Hepatocyte (in vitro differentiated cells): ENCODE measurements at regions not wholly inside any gene's neighbourhood (a gene's known extent, or its start where the extent isn't known, plus 50 kb on each side); places are given as distances from the start of the nearest gene placed in this dataset.

Experiments used
- DNase-seq: peaks from one replicate; pipeline ENCODE4 v3.0.0-alpha.2; 2016; ENCODE audit warnings: low spot score
- H2AFZ ChIP-seq: fragments of 200-600 bp; sonication (generic); 2 replicates; pipeline ENCODE4 v1.6.0; 2016; ENCODE audit warnings: antibody characterized with exemption, mild to moderate bottlenecking
- H3K27ac ChIP-seq: fragments of 200-600 bp; sonication (generic); 2 replicates; pipeline ENCODE4 v1.5.1; 2016; ENCODE audit warnings: mild to moderate bottlenecking
- H3K27me3 ChIP-seq: fragments of 200-600 bp; sonication (generic); 2 replicates; pipeline ENCODE4 v1.6.1; 2016
- H3K36me3 ChIP-seq: fragments of 200-600 bp; sonication (generic); replicated peaks from 2 replicates; pipeline ENCODE4 v1.5.1; 2016; ENCODE audit warnings: low read depth; ENCODE audit not compliant: insufficient read depth
- H3K4me1 ChIP-seq: fragments of 200-600 bp; sonication (generic); 2 replicates; pipeline ENCODE4 v1.5.1; 2016; ENCODE audit warnings: mild to moderate bottlenecking, moderate library complexity; ENCODE audit not compliant: insufficient read depth
- H3K4me2 ChIP-seq: fragments of 200-600 bp; sonication (generic); 2 replicates; pipeline ENCODE4 v1.6.0; 2016
- H3K4me3 ChIP-seq: fragments of 200-600 bp; sonication (generic); 2 replicates; pipeline ENCODE4 v1.5.1; 2016; ENCODE audit warnings: mild to moderate bottlenecking
- H3K79me2 ChIP-seq: fragments of 200-600 bp; sonication (generic); 2 replicates; pipeline ENCODE4 v1.6.0; 2017; ENCODE audit warnings: mild to moderate bottlenecking
- H3K9me2 ChIP-seq: fragments of 200-600 bp; sonication (generic); replicated peaks from 2 replicates; pipeline ENCODE4 v1.6.0; 2017; ENCODE audit warnings: mild to moderate bottlenecking; ENCODE audit not compliant: insufficient read depth
- H3K9me3 ChIP-seq: fragments of 200-600 bp; sonication (generic); 2 replicates; pipeline ENCODE4 v1.5.1; 2016; ENCODE audit warnings: low read depth, mild to moderate bottlenecking
- H4K20me1 ChIP-seq: fragments of 200-600 bp; sonication (generic); 2 replicates; pipeline ENCODE4 v1.6.0; 2016; ENCODE audit warnings: mild to moderate bottlenecking; ENCODE audit not compliant: insufficient read depth, poor library complexity, severe bottlenecking
- EZH2 ChIP-seq: fragments of 200-600 bp; sonication (generic); IDR thresholded peaks from 2 replicates; pipeline ENCODE4 v1.6.1; 2016; ENCODE audit warnings: antibody characterized with exemption, mild to moderate bottlenecking, borderline replicate concordance
- EZH2phosphoT487 ChIP-seq: fragments of 200-600 bp; sonication (generic); IDR thresholded peaks from one replicate; pipeline ENCODE4 v1.6.1; 2018; ENCODE audit warnings: antibody characterized with exemption, mild to moderate bottlenecking, low read depth, moderate library complexity; ENCODE audit not compliant: unreplicated experiment, severe bottlenecking
- WGBS: methylation state at CpG from one replicate; pipeline ENCODE4 v1.1.6; 2016; ENCODE audit warnings: low lambda C conversion rate; ENCODE audit errors: missing lambda C conversion rate; 5-methylcytosine and 5-hydroxymethylcytosine counted together
- TF ChIP-seq, protein P1 (sequence below): fragments of 200-600 bp; sonication (generic); IDR thresholded peaks from 2 replicates; pipeline ENCODE4 v1.5.1; 2016; ENCODE audit warnings: antibody characterized with exemption, mild to moderate bottlenecking; ENCODE audit not compliant: poor library complexity

GRCh38 chr6:153849072-153849779 lies 189.8 kb upstream of the OPRM1 start:
- Histone ChIP-seq H3K36me3 (no peaks in the 10 kb centered on the region), H3K4me2 (no peak overlapping the region), H2AFZ (no peak overlapping the region), H3K9me2 (no peaks in the 10 kb centered on the region), H3K27ac (no peak overlapping the region), H3K79me2 (no peaks in the 10 kb centered on the region), H3K4me3 (no peak overlapping the region), H3K4me1 (no peaks in the 10 kb centered on the region), H3K9me3 (no peaks in the 10 kb centered on the region), H4K20me1 (no peaks in the 10 kb centered on the region), H3K27me3 (no peaks in the 10 kb centered on the region)
- TF ChIP-seq EZH2phosphoT487 = no peak
- TF ChIP-seq EZH2 = no peak
- TF ChIP-seq, protein P1, sequence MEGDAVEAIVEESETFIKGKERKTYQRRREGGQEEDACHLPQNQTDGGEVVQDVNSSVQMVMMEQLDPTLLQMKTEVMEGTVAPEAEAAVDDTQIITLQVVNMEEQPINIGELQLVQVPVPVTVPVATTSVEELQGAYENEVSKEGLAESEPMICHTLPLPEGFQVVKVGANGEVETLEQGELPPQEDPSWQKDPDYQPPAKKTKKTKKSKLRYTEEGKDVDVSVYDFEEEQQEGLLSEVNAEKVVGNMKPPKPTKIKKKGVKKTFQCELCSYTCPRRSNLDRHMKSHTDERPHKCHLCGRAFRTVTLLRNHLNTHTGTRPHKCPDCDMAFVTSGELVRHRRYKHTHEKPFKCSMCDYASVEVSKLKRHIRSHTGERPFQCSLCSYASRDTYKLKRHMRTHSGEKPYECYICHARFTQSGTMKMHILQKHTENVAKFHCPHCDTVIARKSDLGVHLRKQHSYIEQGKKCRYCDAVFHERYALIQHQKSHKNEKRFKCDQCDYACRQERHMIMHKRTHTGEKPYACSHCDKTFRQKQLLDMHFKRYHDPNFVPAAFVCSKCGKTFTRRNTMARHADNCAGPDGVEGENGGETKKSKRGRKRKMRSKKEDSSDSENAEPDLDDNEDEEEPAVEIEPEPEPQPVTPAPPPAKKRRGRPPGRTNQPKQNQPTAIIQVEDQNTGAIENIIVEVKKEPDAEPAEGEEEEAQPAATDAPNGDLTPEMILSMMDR = no peak
- DNase-seq = no peak
- WGBS = 86% methylated on average over 1 of the region's 1 CpG

DNA sequence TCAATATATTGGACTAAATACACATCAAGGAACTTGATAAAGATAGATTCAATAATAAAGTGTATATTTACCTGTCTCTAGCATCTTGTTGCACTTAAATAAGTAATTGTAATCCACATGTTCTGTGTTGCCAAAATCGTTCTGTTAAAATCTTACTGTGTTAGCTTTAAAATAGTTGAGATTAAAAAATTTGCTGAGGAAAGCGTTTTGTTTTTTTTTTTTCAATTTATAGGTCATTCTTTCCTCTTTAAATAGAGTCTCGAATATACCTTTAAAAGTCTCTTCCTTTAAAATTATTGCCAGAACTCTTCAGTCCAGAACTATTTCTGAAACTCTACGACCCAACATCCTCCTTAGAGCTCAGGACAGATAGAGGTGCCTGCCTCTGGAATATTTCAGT lies 195.6 kb upstream of the OPRM1 start:
- no peaks in the 10 kb centered on the region for H3K4me1 ChIP-seq
- no peak overlapping the region for H3K4me3 ChIP-seq
- 88% methylated on average over 4 of the region's 4 CpGs for WGBS
- DNase-seq = no peak
- no peak overlapping the region for H3K27ac ChIP-seq
- no peak overlapping the region for H3K4me2 ChIP-seq
- H3K9me3 ChIP-seq = no peaks in the 10 kb centered on the region
- no peak overlapping the region for H2AFZ ChIP-seq
- no peaks in the 10 kb centered on the region for H3K79me2 ChIP-seq
- H3K36me3 ChIP-seq = no peaks in the 10 kb centered on the region
- no peaks in the 10 kb centered on the region for H3K9me2 ChIP-seq
- no peaks in the 10 kb centered on the region for H4K20me1 ChIP-seq
- H3K27me3 ChIP-seq = no peaks in the 10 kb centered on the region
- TF ChIP-seq, protein P1 = no peak
- TF ChIP-seq EZH2 (no peak), EZH2phosphoT487 (no peak)

DNA sequence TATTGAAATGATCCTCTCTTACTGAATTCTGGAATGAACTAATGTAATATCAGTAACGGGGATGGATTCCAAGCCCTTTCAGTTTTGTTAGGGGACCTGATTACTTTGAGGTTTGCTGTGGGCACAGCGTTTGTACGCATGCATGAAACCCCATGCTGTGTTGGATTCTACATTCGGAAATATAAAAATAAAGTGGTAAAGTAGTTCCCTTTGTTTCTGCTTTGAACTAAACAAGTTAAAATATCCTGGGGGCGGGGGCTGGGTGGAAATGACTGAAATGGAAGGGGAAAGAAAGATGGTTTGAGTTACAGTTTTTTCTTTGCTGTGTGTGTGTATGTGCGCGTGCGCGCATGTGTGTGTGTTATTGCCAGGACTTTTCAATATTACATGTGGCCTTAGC lies 196.5 kb upstream of the OPRM1 start:
- Histone ChIP-seq H3K27ac (no peak overlapping the region), H3K4me2 (no peak overlapping the region), H3K9me3 (no peaks in the 10 kb centered on the region), H3K4me1 (no peaks in the 10 kb centered on the region), H3K36me3 (no peaks in the 10 kb centered on the region), H3K4me3 (no peak overlapping the region), H2AFZ (no peak overlapping the region), H3K9me2 (no peaks in the 10 kb centered on the region), H3K27me3 (no peaks in the 10 kb centered on the region), H3K79me2 (no peaks in the 10 kb centered on the region), H4K20me1 (no peaks in the 10 kb centered on the region)
- TF ChIP-seq EZH2 (no peak), EZH2phosphoT487 (no peak)
- TF ChIP-seq, protein P1 = no peak
- DNase-seq = no peak
- 79% methylated on average over 9 of the region's 9 CpGs for WGBS
